ENCODE measurements at regions not wholly inside any gene's neighbourhood (a gene's known extent, or its start where the extent isn't known, plus 50 kb on each side); places are given as distances from the start of the nearest gene placed in this dataset.

DNA sequence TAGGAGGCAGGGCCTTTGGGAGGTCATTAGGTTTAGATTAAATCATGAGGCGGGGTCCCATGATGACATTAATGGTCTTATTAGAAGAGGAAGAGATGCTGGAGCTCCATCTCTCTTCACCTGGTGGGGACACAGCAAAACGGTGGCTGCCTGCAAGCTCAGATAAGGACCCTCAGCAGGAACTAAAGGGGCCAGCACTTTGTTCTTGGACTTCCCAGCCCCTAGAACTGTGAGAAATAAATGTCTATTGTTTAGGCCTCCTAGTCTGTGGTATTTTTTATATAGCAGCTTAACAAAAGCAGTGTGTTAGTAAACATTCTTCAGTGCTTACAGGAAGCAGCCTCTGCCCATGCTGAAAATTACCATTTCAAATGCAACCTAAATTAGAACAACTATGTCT lies 157.6 kb downstream of the FOXA2 start:
- DNase-seq (ENCODE audit: extremely low read depth in 1 of 4, low spot score in 3 of 4) (no peak), ATAC-seq (no peak), FAIRE-seq (no peak)
- CTCF ChIA-PET (ENCODE audit: low intra/inter-chr PET ratio) = no interaction called here
- H3K27ac ChIP-seq (ENCODE audit: extremely low read depth, low read depth, low read length) = no peak overlapping the region
- H3K4me1 ChIP-seq (replicated peaks in 1 of 2; ENCODE audit: control insufficient read depth in 2 of 2, insufficient read depth in 2 of 2, low read length in 2 of 2) = peaks cover 6 to 17% of the 10 kb centered on the region in 2 experiments; a peak in 3 of 5 replicates
- no peak overlapping the region for H3K9ac ChIP-seq (ENCODE audit: insufficient read depth in 1 of 2, low read depth in 2 of 2, low read length in 2 of 2)
- POLR2A ChIA-PET = no interaction called here
- in situ Hi-C loops (cut with MboI) (no loop called here), intact Hi-C loops (cut with micrococcal nuclease) (no loop called here)
- H4K20me1 ChIP-seq (replicated peaks; ENCODE audit: control insufficient read depth, insufficient read depth, low read length) = no peaks in the 10 kb centered on the region
- 44% methylated on average over 2 of the region's 2 CpGs for WGBS (ENCODE audit: insufficient coverage, low coverage, missing lambda C conversion rate)
- H3K36me3 ChIP-seq (ENCODE audit: control insufficient read depth, insufficient read depth, low read length) = no peaks in the 10 kb centered on the region
- no peaks in the 10 kb centered on the region for H3K79me2 ChIP-seq (ENCODE audit: control insufficient read depth, insufficient read depth, low read length)
- 0 out of 2 replicates have a peak, but pooled peaks have one; percentile 2 for TF ChIP-seq CBFA2T3 (IDR thresholded peaks at IDR 0.05)
- no peak for TF ChIP-seq ZNF316 (IDR thresholded peaks at IDR 0.05)
- TF ChIP-seq, protein P1, sequence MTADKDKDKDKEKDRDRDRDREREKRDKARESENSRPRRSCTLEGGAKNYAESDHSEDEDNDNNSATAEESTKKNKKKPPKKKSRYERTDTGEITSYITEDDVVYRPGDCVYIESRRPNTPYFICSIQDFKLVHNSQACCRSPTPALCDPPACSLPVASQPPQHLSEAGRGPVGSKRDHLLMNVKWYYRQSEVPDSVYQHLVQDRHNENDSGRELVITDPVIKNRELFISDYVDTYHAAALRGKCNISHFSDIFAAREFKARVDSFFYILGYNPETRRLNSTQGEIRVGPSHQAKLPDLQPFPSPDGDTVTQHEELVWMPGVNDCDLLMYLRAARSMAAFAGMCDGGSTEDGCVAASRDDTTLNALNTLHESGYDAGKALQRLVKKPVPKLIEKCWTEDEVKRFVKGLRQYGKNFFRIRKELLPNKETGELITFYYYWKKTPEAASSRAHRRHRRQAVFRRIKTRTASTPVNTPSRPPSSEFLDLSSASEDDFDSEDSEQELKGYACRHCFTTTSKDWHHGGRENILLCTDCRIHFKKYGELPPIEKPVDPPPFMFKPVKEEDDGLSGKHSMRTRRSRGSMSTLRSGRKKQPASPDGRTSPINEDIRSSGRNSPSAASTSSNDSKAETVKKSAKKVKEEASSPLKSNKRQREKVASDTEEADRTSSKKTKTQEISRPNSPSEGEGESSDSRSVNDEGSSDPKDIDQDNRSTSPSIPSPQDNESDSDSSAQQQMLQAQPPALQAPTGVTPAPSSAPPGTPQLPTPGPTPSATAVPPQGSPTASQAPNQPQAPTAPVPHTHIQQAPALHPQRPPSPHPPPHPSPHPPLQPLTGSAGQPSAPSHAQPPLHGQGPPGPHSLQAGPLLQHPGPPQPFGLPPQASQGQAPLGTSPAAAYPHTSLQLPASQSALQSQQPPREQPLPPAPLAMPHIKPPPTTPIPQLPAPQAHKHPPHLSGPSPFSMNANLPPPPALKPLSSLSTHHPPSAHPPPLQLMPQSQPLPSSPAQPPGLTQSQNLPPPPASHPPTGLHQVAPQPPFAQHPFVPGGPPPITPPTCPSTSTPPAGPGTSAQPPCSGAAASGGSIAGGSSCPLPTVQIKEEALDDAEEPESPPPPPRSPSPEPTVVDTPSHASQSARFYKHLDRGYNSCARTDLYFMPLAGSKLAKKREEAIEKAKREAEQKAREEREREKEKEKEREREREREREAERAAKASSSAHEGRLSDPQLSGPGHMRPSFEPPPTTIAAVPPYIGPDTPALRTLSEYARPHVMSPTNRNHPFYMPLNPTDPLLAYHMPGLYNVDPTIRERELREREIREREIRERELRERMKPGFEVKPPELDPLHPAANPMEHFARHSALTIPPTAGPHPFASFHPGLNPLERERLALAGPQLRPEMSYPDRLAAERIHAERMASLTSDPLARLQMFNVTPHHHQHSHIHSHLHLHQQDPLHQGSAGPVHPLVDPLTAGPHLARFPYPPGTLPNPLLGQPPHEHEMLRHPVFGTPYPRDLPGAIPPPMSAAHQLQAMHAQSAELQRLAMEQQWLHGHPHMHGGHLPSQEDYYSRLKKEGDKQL (CRISPR knock-in tag; IDR thresholded peaks at IDR 0.05; ENCODE audit: borderline replicate concordance) = no peak
- TF ChIP-seq, protein P2, sequence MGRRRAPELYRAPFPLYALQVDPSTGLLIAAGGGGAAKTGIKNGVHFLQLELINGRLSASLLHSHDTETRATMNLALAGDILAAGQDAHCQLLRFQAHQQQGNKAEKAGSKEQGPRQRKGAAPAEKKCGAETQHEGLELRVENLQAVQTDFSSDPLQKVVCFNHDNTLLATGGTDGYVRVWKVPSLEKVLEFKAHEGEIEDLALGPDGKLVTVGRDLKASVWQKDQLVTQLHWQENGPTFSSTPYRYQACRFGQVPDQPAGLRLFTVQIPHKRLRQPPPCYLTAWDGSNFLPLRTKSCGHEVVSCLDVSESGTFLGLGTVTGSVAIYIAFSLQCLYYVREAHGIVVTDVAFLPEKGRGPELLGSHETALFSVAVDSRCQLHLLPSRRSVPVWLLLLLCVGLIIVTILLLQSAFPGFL (CRISPR knock-in tag; IDR thresholded peaks at IDR 0.05) = no peak
- TF ChIP-seq, protein P3, sequence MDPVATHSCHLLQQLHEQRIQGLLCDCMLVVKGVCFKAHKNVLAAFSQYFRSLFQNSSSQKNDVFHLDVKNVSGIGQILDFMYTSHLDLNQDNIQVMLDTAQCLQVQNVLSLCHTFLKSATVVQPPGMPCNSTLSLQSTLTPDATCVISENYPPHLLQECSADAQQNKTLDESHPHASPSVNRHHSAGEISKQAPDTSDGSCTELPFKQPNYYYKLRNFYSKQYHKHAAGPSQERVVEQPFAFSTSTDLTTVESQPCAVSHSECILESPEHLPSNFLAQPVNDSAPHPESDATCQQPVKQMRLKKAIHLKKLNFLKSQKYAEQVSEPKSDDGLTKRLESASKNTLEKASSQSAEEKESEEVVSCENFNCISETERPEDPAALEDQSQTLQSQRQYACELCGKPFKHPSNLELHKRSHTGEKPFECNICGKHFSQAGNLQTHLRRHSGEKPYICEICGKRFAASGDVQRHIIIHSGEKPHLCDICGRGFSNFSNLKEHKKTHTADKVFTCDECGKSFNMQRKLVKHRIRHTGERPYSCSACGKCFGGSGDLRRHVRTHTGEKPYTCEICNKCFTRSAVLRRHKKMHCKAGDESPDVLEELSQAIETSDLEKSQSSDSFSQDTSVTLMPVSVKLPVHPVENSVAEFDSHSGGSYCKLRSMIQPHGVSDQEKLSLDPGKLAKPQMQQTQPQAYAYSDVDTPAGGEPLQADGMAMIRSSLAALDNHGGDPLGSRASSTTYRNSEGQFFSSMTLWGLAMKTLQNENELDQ (CRISPR knock-in tag; IDR thresholded peaks at IDR 0.05; ENCODE audit: borderline replicate concordance) = no peak
- H3K9me1 ChIP-seq (ENCODE audit: control insufficient read depth, insufficient read depth, low read length) = no peaks in the 10 kb centered on the region
- no peak overlapping the region for H3K4me2 ChIP-seq (ENCODE audit: insufficient read depth, low read length)
- H3K27me3 ChIP-seq (ENCODE audit: control insufficient read depth in 2 of 2, insufficient read depth in 2 of 2, low read length in 2 of 2) = no peaks in the 10 kb centered on the region
- H3K4me3 ChIP-seq = no peak overlapping the region
- no peaks in the 10 kb centered on the region for H3K9me3 ChIP-seq (replicated peaks; ENCODE audit: control insufficient read depth, insufficient read depth, low read depth, low read length)
- no TSS peak for BruUV-seq (replicated peaks)
- H2AFZ ChIP-seq (ENCODE audit: low read depth, low read length) = no peak overlapping the region

All from K562 (cell line).